ENCODE measurements at regions not wholly inside any gene's neighbourhood (a gene's known extent, or its start where the extent isn't known, plus 50 kb on each side); places are given as distances from the start of the nearest gene placed in this dataset.

DNA sequence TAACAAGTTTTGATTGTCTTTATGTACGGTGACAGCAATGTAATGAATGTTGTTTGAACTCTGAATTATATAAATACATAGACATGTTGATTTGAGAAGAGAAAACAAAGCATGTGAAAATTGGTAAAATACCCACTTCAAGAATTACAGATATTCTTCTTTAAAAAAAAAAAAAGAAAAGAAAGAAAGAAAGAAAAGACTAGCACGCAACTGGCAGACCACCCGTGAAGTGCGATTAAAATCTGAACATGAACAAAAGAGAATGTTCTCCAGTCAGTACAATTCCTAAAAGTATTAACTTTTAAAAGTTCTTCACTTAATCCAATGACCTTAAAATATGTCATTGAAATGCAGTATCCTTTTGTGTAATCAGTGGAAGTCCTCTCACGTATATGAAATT is 434.9 kb downstream of the TFAP2A start:
- H3K4me1 ChIP-seq = no peaks in the 10 kb centered on the region
- no peak for DNase-seq
- no peaks in the 10 kb centered on the region for H3K27me3 ChIP-seq
- TF ChIP-seq, protein P1, sequence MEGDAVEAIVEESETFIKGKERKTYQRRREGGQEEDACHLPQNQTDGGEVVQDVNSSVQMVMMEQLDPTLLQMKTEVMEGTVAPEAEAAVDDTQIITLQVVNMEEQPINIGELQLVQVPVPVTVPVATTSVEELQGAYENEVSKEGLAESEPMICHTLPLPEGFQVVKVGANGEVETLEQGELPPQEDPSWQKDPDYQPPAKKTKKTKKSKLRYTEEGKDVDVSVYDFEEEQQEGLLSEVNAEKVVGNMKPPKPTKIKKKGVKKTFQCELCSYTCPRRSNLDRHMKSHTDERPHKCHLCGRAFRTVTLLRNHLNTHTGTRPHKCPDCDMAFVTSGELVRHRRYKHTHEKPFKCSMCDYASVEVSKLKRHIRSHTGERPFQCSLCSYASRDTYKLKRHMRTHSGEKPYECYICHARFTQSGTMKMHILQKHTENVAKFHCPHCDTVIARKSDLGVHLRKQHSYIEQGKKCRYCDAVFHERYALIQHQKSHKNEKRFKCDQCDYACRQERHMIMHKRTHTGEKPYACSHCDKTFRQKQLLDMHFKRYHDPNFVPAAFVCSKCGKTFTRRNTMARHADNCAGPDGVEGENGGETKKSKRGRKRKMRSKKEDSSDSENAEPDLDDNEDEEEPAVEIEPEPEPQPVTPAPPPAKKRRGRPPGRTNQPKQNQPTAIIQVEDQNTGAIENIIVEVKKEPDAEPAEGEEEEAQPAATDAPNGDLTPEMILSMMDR (IDR thresholded peaks at IDR 0.05) = no peak
- H3K9me3 ChIP-seq = peaks cover 0 to 12% (median 0%) of the 10 kb centered on the region in 11 donors
- intact Hi-C loops (cut with DNase I) = no loop called here
- H3K27ac ChIP-seq = no peak overlapping the region
- WGBS, 2 donors = 82 to 85% methylated on average over 5 of the region's 5 CpGs
- H3K36me3 ChIP-seq = no peaks in the 10 kb centered on the region
- H3K4me3 ChIP-seq = no peak overlapping the region
- ATAC-seq = no peak

DNA sequence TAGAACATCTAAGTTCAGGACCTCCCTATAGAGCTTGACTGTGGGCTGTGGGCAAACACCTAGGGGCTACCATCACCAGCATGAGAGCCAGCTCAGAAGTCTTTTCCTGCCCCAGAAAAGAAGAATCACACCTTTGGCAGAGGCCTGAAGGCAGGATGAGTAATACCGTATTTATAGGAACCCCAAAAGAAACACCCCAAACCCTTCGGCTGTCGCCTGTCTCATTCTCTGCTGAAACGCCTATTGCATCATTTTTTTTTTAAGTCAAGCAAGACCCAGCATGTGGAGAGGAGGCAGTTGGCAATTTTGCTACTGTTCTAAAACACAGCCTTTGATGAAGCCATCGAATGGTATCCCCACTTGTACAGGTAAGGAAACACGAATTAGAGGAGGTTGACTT is 436.4 kb downstream of the TFAP2A start:
- Histone ChIP-seq H3K9me3 (no peaks in the 10 kb centered on the region), H3K4me3 (no peak overlapping the region), H3K27me3 (peaks cover 0 to 3% (median 0%) of the 10 kb centered on the region in 7 donors), H3K27ac (no peak overlapping the region), H3K36me3 (no peaks in the 10 kb centered on the region), H3K4me1 (no peaks in the 10 kb centered on the region)
- ATAC-seq (no peak), DNase-seq (no peak)
- WGBS, 2 donors = 83% methylated on average over 6 of the region's 6 CpGs
- intact Hi-C loops (cut with DNase I) = no loop called here
- TF ChIP-seq, protein P1 (IDR thresholded peaks at IDR 0.05) = no peak

- Histone ChIP-seq H3K27ac (no peak overlapping the region), H3K4me1 (no peaks in the 10 kb centered on the region), H3K4me3 (no peak overlapping the region), H3K36me3 (no peaks in the 10 kb centered on the region), H3K9me3 (no peaks in the 10 kb centered on the region), H3K27me3 (peaks cover 0 to 3% (median 0%) of the 10 kb centered on the region in 7 donors)
- ATAC-seq (no peak), DNase-seq (no peak)
- intact Hi-C loops (cut with DNase I) = no loop called here
- TF ChIP-seq, protein P1 (IDR thresholded peaks at IDR 0.05) = no peak
- WGBS, 2 donors = 33 to 44% methylated on average over 2 of the region's 2 CpGs
Measured at GRCh38 chr6:9977411-9977810, 437.5 kb downstream of the TFAP2A start.

GRCh38 chr6:9961646-9962045 is 453.2 kb downstream of the TFAP2A start:
- intact Hi-C loops (cut with DNase I) = no loop called here
- ATAC-seq (no peak), DNase-seq (no peak)
- Histone ChIP-seq H3K36me3 (no peaks in the 10 kb centered on the region), H3K9me3 (peaks cover 0 to 4% (median 0%) of the 10 kb centered on the region in 11 donors), H3K27ac (no peak overlapping the region), H3K4me3 (no peak overlapping the region), H3K27me3 (no peaks in the 10 kb centered on the region), H3K4me1 (no peaks in the 10 kb centered on the region)
- TF ChIP-seq, protein P1 (IDR thresholded peaks at IDR 0.05) = no peak
- WGBS, 2 donors = 73 to 80% methylated on average over 5 of the region's 5 CpGs
